ENCODE measurements at regions not wholly inside any gene's neighbourhood (a gene's known extent, or its start where the extent isn't known, plus 50 kb on each side); places are given as distances from the start of the nearest gene placed in this dataset.

GRCh38 chr20:22390543-22390903, 193.8 kb downstream of the FOXA2 start:
- Histone ChIP-seq H3K4me1 (ENCODE audit: control insufficient read depth in 1 of 2, insufficient read depth in 1 of 2, low read depth in 1 of 2, low read length in 1 of 2) (no peaks in the 10 kb centered on the region), H3K36me3 (no peaks in the 10 kb centered on the region), H3K27me3 (no peaks in the 10 kb centered on the region), H3K9me3 (no peaks in the 10 kb centered on the region), H3K4me3 (ENCODE audit: low read depth in 1 of 2, low read length in 1 of 2) (no peak overlapping the region), H3K27ac (no peak overlapping the region)
- TF ChIP-seq CTCF (IDR thresholded peaks at IDR 0.05): no peak

DNA sequence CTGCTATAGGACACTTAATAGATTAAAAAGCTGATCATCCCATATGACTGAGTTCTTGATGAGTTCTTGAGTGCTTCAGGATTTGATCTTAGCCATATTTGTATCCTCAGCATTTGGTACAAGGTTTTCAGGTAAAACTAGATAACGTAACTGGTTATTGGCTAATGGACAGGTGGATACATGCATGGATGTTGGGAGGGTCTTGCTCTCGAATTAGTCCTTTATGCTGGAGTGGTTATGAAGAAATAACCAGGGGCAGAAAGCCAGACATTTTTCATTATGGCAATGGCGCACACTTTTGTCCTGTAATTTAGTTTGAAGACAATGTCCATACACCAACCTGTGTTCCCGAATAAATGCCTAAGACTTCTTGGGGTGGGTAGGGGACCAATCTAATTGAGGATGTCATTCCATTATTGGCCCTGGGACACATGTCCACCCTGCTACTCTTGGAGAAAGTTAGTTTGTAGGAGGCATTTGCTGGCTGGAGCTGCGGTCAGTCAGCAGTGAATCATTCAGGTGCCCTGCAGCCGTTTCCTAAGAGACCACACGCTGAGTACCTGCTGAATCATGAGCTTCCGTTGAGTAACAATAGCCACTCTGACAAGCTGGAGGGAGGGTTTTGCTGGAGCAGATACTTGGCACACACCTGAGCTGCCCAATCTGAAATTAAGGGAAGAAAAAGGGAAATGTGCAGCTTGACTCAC, 194.4 kb downstream of the FOXA2 start:
- TF ChIP-seq CTCF (IDR thresholded peaks at IDR 0.05): no peak
- Histone ChIP-seq H3K4me1 (ENCODE audit: control insufficient read depth in 1 of 2, insufficient read depth in 1 of 2, low read depth in 1 of 2, low read length in 1 of 2) (no peaks in the 10 kb centered on the region), H3K4me3 (ENCODE audit: low read depth in 1 of 2, low read length in 1 of 2) (no peak overlapping the region), H3K27me3 (no peaks in the 10 kb centered on the region), H3K36me3 (no peaks in the 10 kb centered on the region), H3K27ac (no peak overlapping the region), H3K9me3 (no peaks in the 10 kb centered on the region)

- TF ChIP-seq CTCF (IDR thresholded peaks at IDR 0.05): no peak
- H3K9me3 ChIP-seq: no peaks in the 10 kb centered on the region
- no peaks in the 10 kb centered on the region for H3K27me3 ChIP-seq
- H3K27ac ChIP-seq: no peak overlapping the region
- H3K36me3 ChIP-seq: no peaks in the 10 kb centered on the region
- no peak overlapping the region for H3K4me3 ChIP-seq (ENCODE audit: low read depth in 1 of 2, low read length in 1 of 2)
- no peaks in the 10 kb centered on the region for H3K4me1 ChIP-seq (ENCODE audit: control insufficient read depth in 1 of 2, insufficient read depth in 1 of 2, low read depth in 1 of 2, low read length in 1 of 2)
These were observed 196.9 kb downstream of the FOXA2 start for GRCh38 chr20:22387452-22387851.

GRCh38 chr20:22386306-22386623, 198.1 kb downstream of the FOXA2 start:
- H3K36me3 ChIP-seq: no peaks in the 10 kb centered on the region
- no peaks in the 10 kb centered on the region for H3K27me3 ChIP-seq
- no peak overlapping the region for H3K4me3 ChIP-seq (ENCODE audit: low read depth in 1 of 2, low read length in 1 of 2)
- H3K9me3 ChIP-seq: no peaks in the 10 kb centered on the region
- no peak for TF ChIP-seq CTCF (IDR thresholded peaks at IDR 0.05)
- H3K27ac ChIP-seq: no peak overlapping the region
- H3K4me1 ChIP-seq (ENCODE audit: control insufficient read depth in 1 of 2, insufficient read depth in 1 of 2, low read depth in 1 of 2, low read length in 1 of 2): no peaks in the 10 kb centered on the region

DNA sequence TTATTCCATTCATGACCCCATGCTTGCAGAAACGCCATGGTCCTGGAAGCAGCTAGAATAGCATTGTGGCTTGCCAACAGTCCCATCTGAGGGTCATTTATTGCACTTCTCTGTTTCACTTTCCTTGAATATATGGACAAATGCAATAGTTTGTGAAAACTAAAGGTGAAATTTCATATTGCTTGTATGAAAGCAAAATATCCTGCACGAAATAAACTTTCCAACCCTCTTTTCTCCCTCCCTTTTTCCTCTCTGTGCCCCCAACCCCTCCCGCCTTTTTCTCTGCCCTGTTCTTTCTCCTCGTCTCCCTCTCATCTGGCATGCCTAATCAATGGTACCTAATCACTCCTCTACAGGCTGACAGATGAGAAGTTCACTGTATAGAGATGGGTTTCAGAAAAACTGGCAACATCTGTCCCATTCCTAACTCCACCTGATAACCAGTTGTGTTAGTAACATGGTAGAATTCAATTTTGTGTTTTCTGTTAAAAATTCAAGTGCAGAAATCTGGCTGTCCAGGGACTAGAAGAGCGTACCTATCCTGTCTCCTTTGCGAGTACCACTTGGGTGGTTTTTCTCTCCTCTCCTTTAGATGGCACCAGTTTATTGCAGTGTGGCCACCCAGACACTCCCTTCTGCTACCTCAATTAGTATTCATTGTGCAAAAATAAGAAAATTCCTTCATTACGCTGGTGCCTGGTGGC, 198.6 kb downstream of the FOXA2 start:
- no peak for TF ChIP-seq CTCF (IDR thresholded peaks at IDR 0.05)
- no peaks in the 10 kb centered on the region for H3K36me3 ChIP-seq
- no peak overlapping the region for H3K27ac ChIP-seq
- no peaks in the 10 kb centered on the region for H3K27me3 ChIP-seq
- no peaks in the 10 kb centered on the region for H3K4me1 ChIP-seq (ENCODE audit: control insufficient read depth in 1 of 2, insufficient read depth in 1 of 2, low read depth in 1 of 2, low read length in 1 of 2)
- H3K4me3 ChIP-seq (ENCODE audit: low read depth in 1 of 2, low read length in 1 of 2): no peak overlapping the region
- no peaks in the 10 kb centered on the region for H3K9me3 ChIP-seq

All from neutrophil (primary cell).